ENCODE measurements at regions not wholly inside any gene's neighbourhood (a gene's known extent, or its start where the extent isn't known, plus 50 kb on each side); places are given as distances from the start of the nearest gene placed in this dataset.

DNA sequence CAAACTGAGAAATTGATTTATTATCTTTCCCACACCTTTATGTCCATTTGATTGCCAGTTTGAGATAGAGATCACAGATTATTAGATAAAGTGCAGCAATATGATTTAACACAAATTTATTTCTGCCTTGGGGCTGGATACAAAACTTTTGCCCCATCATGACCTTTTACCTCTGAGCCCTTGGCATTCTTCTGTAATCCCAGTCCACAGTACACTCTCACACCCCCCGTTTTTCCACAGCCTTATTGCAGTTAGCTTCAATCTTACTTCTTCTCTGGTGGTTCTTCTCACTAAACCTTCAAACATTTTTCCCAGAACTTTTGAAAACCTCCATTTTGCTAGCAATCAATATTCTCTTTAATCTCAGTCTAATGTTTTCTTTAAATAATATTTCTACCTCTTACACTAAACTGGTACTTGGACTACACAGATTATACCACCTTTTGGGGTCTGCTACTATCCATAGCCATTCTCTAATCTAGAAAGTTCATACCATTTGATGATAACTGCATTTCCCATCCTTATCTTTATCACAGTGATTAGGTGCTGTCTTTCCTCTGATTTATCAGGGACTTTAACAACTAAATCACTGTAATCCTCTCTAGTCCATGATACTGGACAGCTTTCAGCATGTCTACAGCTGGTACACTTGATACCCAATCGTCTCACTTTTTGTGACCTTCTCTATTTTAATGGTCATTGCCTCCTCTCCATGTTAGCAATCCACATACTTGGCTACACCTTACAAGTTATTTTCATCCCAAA is 186.7 kb upstream of the PDE3A start:
- TF ChIP-seq, protein P1, sequence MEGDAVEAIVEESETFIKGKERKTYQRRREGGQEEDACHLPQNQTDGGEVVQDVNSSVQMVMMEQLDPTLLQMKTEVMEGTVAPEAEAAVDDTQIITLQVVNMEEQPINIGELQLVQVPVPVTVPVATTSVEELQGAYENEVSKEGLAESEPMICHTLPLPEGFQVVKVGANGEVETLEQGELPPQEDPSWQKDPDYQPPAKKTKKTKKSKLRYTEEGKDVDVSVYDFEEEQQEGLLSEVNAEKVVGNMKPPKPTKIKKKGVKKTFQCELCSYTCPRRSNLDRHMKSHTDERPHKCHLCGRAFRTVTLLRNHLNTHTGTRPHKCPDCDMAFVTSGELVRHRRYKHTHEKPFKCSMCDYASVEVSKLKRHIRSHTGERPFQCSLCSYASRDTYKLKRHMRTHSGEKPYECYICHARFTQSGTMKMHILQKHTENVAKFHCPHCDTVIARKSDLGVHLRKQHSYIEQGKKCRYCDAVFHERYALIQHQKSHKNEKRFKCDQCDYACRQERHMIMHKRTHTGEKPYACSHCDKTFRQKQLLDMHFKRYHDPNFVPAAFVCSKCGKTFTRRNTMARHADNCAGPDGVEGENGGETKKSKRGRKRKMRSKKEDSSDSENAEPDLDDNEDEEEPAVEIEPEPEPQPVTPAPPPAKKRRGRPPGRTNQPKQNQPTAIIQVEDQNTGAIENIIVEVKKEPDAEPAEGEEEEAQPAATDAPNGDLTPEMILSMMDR (conservative IDR thresholded peaks at IDR 0.05 in 1 of 2, IDR thresholded peaks at IDR 0.05 in 1 of 2; ENCODE audit: extremely low read depth in 1 of 2, insufficient read depth in 1 of 2, low read depth in 1 of 2, low read length in 2 of 2): no peak
- no peak for TF ChIP-seq EZH2 (IDR thresholded peaks at IDR 0.05; ENCODE audit: borderline replicate concordance, low read length)

All from mammary epithelial cell (primary cell).